ENCODE measurements at regions not wholly inside any gene's neighbourhood (a gene's known extent, or its start where the extent isn't known, plus 50 kb on each side); places are given as distances from the start of the nearest gene placed in this dataset.

- DNase-seq (ENCODE audit: low read depth in 2 of 2, low spot score in 1 of 2) = no peak
Observed at GRCh38 chr15:96514607-96515285, 184.2 kb downstream of the NR2F2 start.

- no peak for DNase-seq (ENCODE audit: low read depth in 2 of 2, low spot score in 1 of 2)
Observed at GRCh38 chr15:96515371-96515770, 184.9 kb downstream of the NR2F2 start.

- DNase-seq (ENCODE audit: low read depth in 2 of 2, low spot score in 1 of 2) = no peak
Observed at GRCh38 chr15:96521386-96521785, 190.9 kb downstream of the NR2F2 start.

GRCh38 chr15:96524676-96525417 lies 194.3 kb downstream of the NR2F2 start:
- DNase-seq (ENCODE audit: low read depth in 2 of 2, low spot score in 1 of 2) = no peak

GRCh38 chr15:96535148-96535547 lies 204.6 kb downstream of the NR2F2 start:
- no peak for DNase-seq (ENCODE audit: low read depth in 2 of 2, low spot score in 1 of 2)

GRCh38 chr15:96538491-96538890 lies 208.0 kb downstream of the NR2F2 start:
- no peak for DNase-seq (ENCODE audit: low read depth in 2 of 2, low spot score in 1 of 2)

- no peak for DNase-seq (ENCODE audit: low read depth in 2 of 2, low spot score in 1 of 2)
Observed at GRCh38 chr15:96540283-96540682, 209.8 kb downstream of the NR2F2 start.

- DNase-seq (ENCODE audit: low read depth in 2 of 2, low spot score in 1 of 2) = no peak
Observed at GRCh38 chr15:96542130-96542770, 211.8 kb downstream of the NR2F2 start.

GRCh38 chr15:96544162-96544756 lies 213.8 kb downstream of the NR2F2 start:
- DNase-seq (ENCODE audit: low read depth in 2 of 2, low spot score in 1 of 2) = no peak

- no peak for DNase-seq (ENCODE audit: low read depth in 2 of 2, low spot score in 1 of 2)
Observed at GRCh38 chr15:96549136-96549535, 218.6 kb downstream of the NR2F2 start.

- DNase-seq (ENCODE audit: low read depth in 2 of 2, low spot score in 1 of 2) = no peak
Observed at GRCh38 chr15:96551196-96551595, 220.7 kb downstream of the NR2F2 start.

- no peak for DNase-seq (ENCODE audit: low read depth in 2 of 2, low spot score in 1 of 2)
Observed at GRCh38 chr15:96551722-96552121, 221.2 kb downstream of the NR2F2 start.

- no peak for DNase-seq (ENCODE audit: low read depth in 2 of 2, low spot score in 1 of 2)
Observed at GRCh38 chr15:96553006-96553405, 222.5 kb downstream of the NR2F2 start.

- DNase-seq (ENCODE audit: low read depth in 2 of 2, low spot score in 1 of 2) = no peak
Observed at GRCh38 chr15:96553451-96553850, 223.0 kb downstream of the NR2F2 start.

- DNase-seq (ENCODE audit: low read depth in 2 of 2, low spot score in 1 of 2) = no peak
Observed at GRCh38 chr15:96553931-96554330, 223.4 kb downstream of the NR2F2 start.

- DNase-seq (ENCODE audit: low read depth in 2 of 2, low spot score in 1 of 2) = no peak
Observed at GRCh38 chr15:96554541-96554940, 224.0 kb downstream of the NR2F2 start.

GRCh38 chr15:96559087-96559486 lies 228.6 kb downstream of the NR2F2 start:
- no peak for DNase-seq (ENCODE audit: low read depth in 2 of 2, low spot score in 1 of 2)

- no peak for DNase-seq (ENCODE audit: low read depth in 2 of 2, low spot score in 1 of 2)
Observed at GRCh38 chr15:96559631-96560030, 229.1 kb downstream of the NR2F2 start.

GRCh38 chr15:96560246-96560895 lies 229.9 kb downstream of the NR2F2 start:
- DNase-seq (ENCODE audit: low read depth in 2 of 2, low spot score in 1 of 2) = no peak

GRCh38 chr15:96561593-96561992 lies 231.1 kb downstream of the NR2F2 start:
- no peak for DNase-seq (ENCODE audit: low read depth in 2 of 2, low spot score in 1 of 2)

- no peak for DNase-seq (ENCODE audit: low read depth in 2 of 2, low spot score in 1 of 2)
Observed at GRCh38 chr15:96564546-96564945, 234.0 kb downstream of the NR2F2 start.
